ENCODE measurements at regions not wholly inside any gene's neighbourhood (a gene's known extent, or its start where the extent isn't known, plus 50 kb on each side); places are given as distances from the start of the nearest gene placed in this dataset.
"Not testable (repeated sequence)": the region's sequence is repeated elsewhere in the genome, so short reads cannot be mapped to it uniquely, and the experiment has no call there.

DNA sequence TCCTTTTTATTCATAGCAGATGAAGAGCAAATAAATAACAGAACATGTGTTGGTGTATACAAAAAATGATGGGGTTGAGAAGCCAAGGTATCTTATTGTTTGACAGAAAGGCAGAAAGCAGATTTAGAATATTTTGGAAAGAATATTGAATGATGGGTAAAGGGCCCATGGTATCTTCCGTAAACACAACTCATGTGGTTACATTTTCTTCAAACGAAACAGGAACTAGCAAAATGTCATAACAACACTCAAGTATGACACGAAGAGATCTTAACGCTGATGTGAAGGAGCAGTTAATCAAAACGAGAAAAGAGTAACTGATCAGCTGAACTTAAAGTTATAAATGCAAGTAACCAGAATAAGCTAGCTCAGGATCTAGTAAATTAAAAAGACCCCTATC, 195.7 kb upstream of the GK2 start:
- ATAC-seq: no peak
- intact Hi-C loops (cut with DNase I): no loop called here
- no peaks in the 10 kb centered on the region for H3K4me1 ChIP-seq
- no peaks in the 10 kb centered on the region for H3K9me3 ChIP-seq
- H3K36me3 ChIP-seq: no peaks in the 10 kb centered on the region
- H3K4me3 ChIP-seq: no peak overlapping the region
- no peaks in the 10 kb centered on the region for H3K27me3 ChIP-seq
- no peak overlapping the region for H3K27ac ChIP-seq
- no peak for DNase-seq
- TF ChIP-seq, protein P1, sequence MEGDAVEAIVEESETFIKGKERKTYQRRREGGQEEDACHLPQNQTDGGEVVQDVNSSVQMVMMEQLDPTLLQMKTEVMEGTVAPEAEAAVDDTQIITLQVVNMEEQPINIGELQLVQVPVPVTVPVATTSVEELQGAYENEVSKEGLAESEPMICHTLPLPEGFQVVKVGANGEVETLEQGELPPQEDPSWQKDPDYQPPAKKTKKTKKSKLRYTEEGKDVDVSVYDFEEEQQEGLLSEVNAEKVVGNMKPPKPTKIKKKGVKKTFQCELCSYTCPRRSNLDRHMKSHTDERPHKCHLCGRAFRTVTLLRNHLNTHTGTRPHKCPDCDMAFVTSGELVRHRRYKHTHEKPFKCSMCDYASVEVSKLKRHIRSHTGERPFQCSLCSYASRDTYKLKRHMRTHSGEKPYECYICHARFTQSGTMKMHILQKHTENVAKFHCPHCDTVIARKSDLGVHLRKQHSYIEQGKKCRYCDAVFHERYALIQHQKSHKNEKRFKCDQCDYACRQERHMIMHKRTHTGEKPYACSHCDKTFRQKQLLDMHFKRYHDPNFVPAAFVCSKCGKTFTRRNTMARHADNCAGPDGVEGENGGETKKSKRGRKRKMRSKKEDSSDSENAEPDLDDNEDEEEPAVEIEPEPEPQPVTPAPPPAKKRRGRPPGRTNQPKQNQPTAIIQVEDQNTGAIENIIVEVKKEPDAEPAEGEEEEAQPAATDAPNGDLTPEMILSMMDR (IDR thresholded peaks at IDR 0.05): no peak

DNA sequence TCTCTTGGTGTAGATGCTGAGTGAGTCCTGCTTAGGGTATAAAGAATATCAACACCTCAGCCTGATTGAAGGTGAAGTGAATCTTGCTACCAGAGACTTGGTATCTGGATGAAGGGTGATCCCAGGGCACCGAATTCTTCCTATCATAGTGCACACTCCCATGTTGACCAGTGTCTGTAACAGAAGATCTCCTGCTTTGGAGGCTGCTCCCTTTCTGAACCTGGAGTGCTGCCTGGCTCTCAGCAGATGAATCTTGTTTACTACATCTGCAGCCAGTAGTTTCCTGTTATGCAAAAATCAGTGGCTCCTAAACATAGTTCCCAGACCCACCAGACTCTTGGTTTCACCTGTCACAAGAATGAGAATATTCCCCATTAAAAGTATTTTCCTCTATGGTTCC, 191.7 kb upstream of the GK2 start:
- DNase-seq: no peak
- no peak for ATAC-seq
- Histone ChIP-seq H3K4me1 (no peaks in the 10 kb centered on the region), H3K36me3 (no peaks in the 10 kb centered on the region), H3K4me3 (no peak overlapping the region), H3K9me3 (no peaks in the 10 kb centered on the region), H3K27ac (no peak overlapping the region), H3K27me3 (no peaks in the 10 kb centered on the region)
- intact Hi-C loops (cut with DNase I): no loop called here
- TF ChIP-seq, protein P1 (IDR thresholded peaks at IDR 0.05): no peak

DNA sequence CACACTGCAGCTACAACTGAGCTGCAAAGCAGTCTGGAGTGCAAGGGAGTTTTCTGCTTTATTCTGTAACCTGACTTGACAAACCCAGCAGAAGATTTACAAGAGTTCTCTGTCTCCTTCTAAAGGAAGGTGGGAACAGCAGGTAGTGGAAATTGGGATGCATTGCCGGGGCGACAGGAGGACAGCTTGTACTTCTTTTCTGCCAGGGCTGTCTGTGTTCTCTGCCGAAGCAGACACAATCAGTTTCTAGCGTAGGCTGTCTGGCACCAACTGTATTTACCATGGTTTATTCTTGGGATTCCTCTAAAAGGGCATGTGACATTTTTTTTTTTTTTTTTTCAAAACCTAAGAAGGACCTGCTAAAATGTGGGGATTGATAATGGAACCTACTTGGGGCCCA, 190.8 kb upstream of the GK2 start:
- Histone ChIP-seq H3K9me3 (no peaks in the 10 kb centered on the region), H3K4me3 (no peak overlapping the region), H3K36me3 (no peaks in the 10 kb centered on the region), H3K27me3 (no peaks in the 10 kb centered on the region), H3K27ac (no peak overlapping the region), H3K4me1 (no peaks in the 10 kb centered on the region)
- TF ChIP-seq, protein P1 (IDR thresholded peaks at IDR 0.05): no peak
- intact Hi-C loops (cut with DNase I): no loop called here
- no peak for ATAC-seq
- DNase-seq: no peak

DNA sequence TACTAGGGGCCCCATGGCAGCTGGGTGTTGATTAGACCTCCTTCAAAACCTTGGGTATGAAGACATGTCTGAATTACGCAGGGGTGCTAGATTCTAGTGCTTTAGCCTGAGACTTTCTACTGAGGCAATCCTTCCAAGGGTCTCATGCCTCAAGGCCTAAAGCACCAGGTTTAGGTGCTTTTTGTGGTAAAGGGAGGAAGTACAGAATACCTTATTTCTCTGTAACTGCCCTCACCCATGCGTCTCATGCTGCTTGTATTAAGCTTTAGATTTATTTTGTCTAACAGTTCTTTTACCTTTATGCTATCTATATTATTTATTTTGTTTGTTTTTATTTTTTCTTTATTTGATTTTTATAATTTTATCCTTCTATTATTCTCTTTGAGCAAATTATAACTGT, 190.2 kb upstream of the GK2 start:
- TF ChIP-seq, protein P1 (IDR thresholded peaks at IDR 0.05): no peak
- H3K9me3 ChIP-seq: no peaks in the 10 kb centered on the region
- intact Hi-C loops (cut with DNase I): no loop called here
- ATAC-seq: no peak
- no peak for DNase-seq
- no peak overlapping the region for H3K4me3 ChIP-seq
- no peaks in the 10 kb centered on the region for H3K27me3 ChIP-seq
- no peaks in the 10 kb centered on the region for H3K4me1 ChIP-seq
- H3K36me3 ChIP-seq: no peaks in the 10 kb centered on the region
- H3K27ac ChIP-seq: no peak overlapping the region

DNA sequence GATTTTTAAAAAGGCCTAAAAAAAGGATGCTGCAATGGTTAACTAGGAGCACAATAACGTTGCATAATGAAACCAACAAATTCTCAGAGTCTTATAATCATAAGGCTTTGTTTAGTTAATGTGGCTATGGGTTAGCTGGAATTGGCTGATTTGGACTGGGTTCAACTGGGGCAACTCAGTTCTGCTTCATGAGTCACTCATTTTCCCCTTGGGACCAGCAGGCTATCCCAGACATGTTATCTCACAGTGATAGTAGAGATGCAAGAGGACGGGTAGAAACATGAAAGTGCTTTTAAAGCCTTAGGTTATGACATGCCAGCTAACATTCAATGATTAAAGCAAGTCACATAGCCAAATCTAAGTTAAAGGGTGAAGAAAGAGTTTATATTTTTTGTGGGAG, 189.2 kb upstream of the GK2 start:
- TF ChIP-seq, protein P1 (IDR thresholded peaks at IDR 0.05): no peak
- ATAC-seq (no peak), DNase-seq (no peak)
- Histone ChIP-seq H3K9me3 (no peaks in the 10 kb centered on the region), H3K4me1 (no peaks in the 10 kb centered on the region), H3K4me3 (no peak overlapping the region), H3K36me3 (no peaks in the 10 kb centered on the region), H3K27me3 (no peaks in the 10 kb centered on the region), H3K27ac (no peak overlapping the region)
- intact Hi-C loops (cut with DNase I): no loop called here

DNA sequence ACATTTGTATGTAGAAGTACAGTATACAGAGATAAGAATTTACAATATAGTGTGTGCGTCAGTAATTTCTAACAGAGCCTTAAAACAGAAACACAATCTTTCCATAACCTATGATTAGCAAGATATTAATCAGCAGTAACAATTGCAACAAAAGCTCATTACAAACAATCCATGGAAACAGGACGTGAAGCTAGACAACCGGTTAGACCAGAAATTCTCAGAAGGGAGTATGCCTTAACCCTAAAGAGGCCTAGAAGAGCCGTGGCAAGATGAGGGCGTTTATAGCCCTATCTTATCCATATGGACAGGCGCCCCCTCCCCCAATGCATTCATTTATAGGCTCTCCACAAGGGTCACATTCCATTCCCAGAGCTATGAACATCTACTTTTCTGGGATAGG, 184.2 kb upstream of the GK2 start:
- H3K9me3 ChIP-seq; ATAC-seq; H3K4me1 ChIP-seq; DNase-seq; H3K27me3 ChIP-seq; intact Hi-C loops (cut with DNase I); H3K36me3 ChIP-seq; H3K4me3 ChIP-seq; H3K27ac ChIP-seq: not testable (repeated sequence)

Measured in left lung (tissue), 4 donors.